ENCODE measurements at regions not wholly inside any gene's neighbourhood (a gene's known extent, or its start where the extent isn't known, plus 50 kb on each side); places are given as distances from the start of the nearest gene placed in this dataset.

GRCh38 chr12:86697916-86698640 lies 441.9 kb upstream of the MGAT4C start:
- Histone ChIP-seq H3K4me3 (no peak overlapping the region), H3K27ac (no peak overlapping the region)
- TF ChIP-seq, protein P1, sequence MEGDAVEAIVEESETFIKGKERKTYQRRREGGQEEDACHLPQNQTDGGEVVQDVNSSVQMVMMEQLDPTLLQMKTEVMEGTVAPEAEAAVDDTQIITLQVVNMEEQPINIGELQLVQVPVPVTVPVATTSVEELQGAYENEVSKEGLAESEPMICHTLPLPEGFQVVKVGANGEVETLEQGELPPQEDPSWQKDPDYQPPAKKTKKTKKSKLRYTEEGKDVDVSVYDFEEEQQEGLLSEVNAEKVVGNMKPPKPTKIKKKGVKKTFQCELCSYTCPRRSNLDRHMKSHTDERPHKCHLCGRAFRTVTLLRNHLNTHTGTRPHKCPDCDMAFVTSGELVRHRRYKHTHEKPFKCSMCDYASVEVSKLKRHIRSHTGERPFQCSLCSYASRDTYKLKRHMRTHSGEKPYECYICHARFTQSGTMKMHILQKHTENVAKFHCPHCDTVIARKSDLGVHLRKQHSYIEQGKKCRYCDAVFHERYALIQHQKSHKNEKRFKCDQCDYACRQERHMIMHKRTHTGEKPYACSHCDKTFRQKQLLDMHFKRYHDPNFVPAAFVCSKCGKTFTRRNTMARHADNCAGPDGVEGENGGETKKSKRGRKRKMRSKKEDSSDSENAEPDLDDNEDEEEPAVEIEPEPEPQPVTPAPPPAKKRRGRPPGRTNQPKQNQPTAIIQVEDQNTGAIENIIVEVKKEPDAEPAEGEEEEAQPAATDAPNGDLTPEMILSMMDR (IDR thresholded peaks at IDR 0.05), result no peak
- DNase-seq (ENCODE audit: low spot score), result no peak

DNA sequence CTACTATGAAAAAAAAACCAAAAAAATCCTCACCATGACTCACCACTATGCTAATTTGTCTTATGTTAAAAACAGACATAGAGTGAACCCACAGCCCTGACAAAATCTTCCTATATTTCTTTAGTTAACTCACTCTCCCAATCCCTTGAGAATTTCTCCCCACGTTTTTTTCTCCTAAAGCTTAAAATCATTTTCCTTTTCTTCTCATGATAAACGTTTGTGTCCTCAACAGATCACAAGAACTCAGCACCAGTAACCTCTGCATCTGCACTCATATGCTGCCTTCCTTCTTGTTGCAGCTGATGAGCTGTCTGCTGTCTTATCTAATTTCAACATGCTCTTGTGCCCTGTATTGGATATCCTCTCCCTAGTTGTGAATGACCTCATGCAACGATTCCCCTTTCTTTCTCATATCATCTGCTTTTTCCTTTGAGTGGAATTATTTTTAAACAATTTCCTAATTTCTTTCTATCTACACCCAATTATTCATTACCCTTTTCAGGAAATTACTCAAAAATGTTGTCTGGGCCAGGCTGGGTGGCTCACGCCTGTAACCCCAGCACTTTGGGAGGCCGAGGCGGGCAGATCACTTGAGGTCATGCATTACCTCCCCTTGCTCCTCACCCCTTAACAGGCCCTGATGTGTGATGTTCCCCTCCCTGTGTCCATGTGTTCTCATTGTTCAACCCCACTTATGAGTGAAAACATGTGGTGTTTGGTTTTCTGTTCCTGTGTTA lies 427.5 kb upstream of the MGAT4C start:
- no peak for DNase-seq (ENCODE audit: low spot score)
- TF ChIP-seq, protein P1 (IDR thresholded peaks at IDR 0.05), result no peak
- Histone ChIP-seq H3K4me3 (no peak overlapping the region), H3K27ac (no peak overlapping the region)

GRCh38 chr12:86681060-86681459 lies 424.9 kb upstream of the MGAT4C start:
- Histone ChIP-seq H3K4me3 (no peak overlapping the region), H3K27ac (no peak overlapping the region)
- no peak for DNase-seq (ENCODE audit: low spot score)
- TF ChIP-seq, protein P1 (IDR thresholded peaks at IDR 0.05), result no peak

- Histone ChIP-seq H3K4me3 (no peak overlapping the region), H3K27ac (no peak overlapping the region)
- DNase-seq (ENCODE audit: low spot score), result no peak
- TF ChIP-seq, protein P1 (IDR thresholded peaks at IDR 0.05), result no peak
Measured at GRCh38 chr12:86675197-86675596, 419.0 kb upstream of the MGAT4C start.

DNA sequence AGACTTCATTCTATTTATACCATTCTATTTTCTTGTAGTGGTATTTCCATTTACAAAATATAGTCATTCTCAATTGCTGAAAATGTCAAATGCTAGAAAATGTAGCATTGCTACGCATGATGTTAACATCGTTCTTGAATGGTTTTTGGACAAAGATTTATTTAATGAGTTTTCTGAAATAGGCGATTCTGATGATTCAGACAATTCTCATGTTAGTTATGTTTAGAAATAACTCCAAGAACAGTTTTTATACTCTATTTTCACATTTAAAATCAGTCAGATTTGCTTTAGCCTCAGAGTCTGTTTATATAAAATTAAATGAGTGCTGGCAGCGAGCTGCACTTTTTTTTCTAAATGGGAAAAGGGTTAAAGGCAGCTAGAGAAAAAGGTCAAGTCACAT lies 414.8 kb upstream of the MGAT4C start:
- DNase-seq (ENCODE audit: low spot score), result no peak
- H3K27ac ChIP-seq, result no peak overlapping the region
- TF ChIP-seq, protein P1 (IDR thresholded peaks at IDR 0.05), result no peak
- no peak overlapping the region for H3K4me3 ChIP-seq

DNA sequence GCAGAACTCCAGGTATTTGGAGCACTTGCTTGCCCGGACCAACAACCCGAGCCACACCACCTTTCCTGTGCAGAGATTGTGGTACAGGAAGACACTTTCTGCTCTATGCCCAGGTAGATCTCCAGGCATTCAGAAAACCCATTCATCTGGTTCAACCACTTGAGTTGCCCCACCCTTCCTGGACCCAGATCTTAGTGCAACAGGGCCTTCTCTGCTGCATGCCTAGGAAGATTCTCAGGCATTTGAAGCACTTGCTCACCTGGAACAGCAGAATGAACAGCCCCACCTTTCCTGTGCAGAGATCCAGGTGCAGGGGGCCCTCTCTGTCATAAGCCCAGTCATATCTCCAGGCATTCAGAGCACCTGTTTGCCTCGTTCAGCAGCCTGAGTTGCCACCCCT lies 412.8 kb upstream of the MGAT4C start:
- DNase-seq (ENCODE audit: low spot score), result no peak
- TF ChIP-seq, protein P1 (IDR thresholded peaks at IDR 0.05), result no peak
- Histone ChIP-seq H3K27ac (no peak overlapping the region), H3K4me3 (no peak overlapping the region)

DNA sequence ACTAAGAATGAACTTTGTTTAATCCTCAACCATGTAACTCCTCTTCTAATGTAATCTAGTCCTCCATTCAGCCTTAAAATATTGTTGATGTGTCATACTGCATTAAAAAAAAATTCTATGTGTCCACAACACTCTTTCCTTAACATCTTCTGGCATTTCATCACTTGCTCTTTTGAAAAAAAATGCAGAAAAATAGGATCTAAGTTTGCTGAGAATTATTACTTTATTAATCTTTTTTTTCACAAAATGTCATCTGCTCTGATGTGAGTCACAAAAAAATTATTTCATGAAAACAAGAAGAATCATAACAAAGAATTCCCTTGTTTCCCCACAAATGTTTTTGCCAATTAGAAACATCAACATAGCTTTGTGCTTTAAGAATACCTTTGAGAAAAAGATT lies 410.1 kb upstream of the MGAT4C start:
- TF ChIP-seq, protein P1 (IDR thresholded peaks at IDR 0.05), result no peak
- Histone ChIP-seq H3K4me3 (no peak overlapping the region), H3K27ac (no peak overlapping the region)
- DNase-seq (ENCODE audit: low spot score), result no peak

Data from coronary artery (tissue), 2 donors.